Coronary artery (tissue), 2 donors: ENCODE measurements at regions not wholly inside any gene's neighbourhood (a gene's known extent, or its start where the extent isn't known, plus 50 kb on each side); places are given as distances from the start of the nearest gene placed in this dataset.

Experiments used
- DNase-seq: peaks from one replicate; pipeline ENCODE4 v3.0.0-alpha.2; 2017; ENCODE audit warnings: low spot score
- H3K27ac ChIP-seq, 2 donors: fragments of 200-600 bp; sonication (generic); one replicate each; pipeline ENCODE4 v1.5.1; 2016 to 2019
- H3K4me3 ChIP-seq: fragments of 200-600 bp; sonication (generic); 2 replicates; pipeline ENCODE4 v1.5.1; 2016; ENCODE audit warnings: mild to moderate bottlenecking, moderate library complexity
- TF ChIP-seq, protein P1 (sequence below): fragments of 200-600 bp; sonication (generic); IDR thresholded peaks from one replicate; pipeline ENCODE4 v1.5.1; 2019; ENCODE audit warnings: antibody characterized with exemption

DNA sequence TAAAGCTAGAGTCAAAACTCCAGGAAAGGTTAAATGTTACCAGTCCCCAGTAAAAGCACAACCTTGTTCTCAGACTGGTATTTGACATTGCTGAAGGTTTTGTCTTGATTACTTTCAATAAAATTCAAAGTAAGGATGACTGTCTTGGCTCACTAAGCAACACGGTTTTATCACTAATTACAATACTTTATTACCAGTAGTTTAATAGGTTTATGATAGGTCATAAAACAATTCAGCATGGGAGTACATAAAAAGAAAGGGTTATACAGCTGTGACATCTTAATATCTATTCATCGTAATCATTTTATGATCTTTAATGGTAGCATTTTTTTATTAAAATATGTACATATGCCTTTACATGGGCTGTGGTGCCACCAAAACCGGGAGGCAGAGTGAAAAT is 370.7 kb upstream of the IRX2 start:
- DNase-seq = no peak
- Histone ChIP-seq H3K27ac (no peak overlapping the region), H3K4me3 (no peak overlapping the region)
- TF ChIP-seq, protein P1, sequence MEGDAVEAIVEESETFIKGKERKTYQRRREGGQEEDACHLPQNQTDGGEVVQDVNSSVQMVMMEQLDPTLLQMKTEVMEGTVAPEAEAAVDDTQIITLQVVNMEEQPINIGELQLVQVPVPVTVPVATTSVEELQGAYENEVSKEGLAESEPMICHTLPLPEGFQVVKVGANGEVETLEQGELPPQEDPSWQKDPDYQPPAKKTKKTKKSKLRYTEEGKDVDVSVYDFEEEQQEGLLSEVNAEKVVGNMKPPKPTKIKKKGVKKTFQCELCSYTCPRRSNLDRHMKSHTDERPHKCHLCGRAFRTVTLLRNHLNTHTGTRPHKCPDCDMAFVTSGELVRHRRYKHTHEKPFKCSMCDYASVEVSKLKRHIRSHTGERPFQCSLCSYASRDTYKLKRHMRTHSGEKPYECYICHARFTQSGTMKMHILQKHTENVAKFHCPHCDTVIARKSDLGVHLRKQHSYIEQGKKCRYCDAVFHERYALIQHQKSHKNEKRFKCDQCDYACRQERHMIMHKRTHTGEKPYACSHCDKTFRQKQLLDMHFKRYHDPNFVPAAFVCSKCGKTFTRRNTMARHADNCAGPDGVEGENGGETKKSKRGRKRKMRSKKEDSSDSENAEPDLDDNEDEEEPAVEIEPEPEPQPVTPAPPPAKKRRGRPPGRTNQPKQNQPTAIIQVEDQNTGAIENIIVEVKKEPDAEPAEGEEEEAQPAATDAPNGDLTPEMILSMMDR = no peak

DNA sequence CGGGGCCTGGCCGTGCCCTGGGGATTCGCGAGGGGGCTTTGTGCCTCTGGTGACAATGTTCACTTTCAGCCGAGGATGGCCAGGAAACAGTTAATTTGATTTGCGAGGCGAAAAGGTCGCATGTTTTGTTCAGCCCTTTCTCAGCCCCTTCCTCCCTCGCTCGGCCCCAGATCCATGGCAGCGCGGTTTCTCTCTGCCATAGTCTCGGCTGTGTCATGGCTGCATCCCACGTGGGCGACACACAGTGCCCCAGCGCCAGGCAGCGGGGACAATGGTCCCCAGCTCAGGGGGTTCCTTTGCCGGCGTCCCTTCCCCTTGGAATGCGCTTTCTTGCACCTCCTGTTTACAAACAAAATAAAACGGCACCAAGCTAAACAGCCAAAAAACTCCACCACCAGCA is 370.3 kb upstream of the IRX2 start:
- no peak for DNase-seq
- Histone ChIP-seq H3K27ac (no peak overlapping the region), H3K4me3 (no peak overlapping the region)
- TF ChIP-seq, protein P1 = no peak

DNA sequence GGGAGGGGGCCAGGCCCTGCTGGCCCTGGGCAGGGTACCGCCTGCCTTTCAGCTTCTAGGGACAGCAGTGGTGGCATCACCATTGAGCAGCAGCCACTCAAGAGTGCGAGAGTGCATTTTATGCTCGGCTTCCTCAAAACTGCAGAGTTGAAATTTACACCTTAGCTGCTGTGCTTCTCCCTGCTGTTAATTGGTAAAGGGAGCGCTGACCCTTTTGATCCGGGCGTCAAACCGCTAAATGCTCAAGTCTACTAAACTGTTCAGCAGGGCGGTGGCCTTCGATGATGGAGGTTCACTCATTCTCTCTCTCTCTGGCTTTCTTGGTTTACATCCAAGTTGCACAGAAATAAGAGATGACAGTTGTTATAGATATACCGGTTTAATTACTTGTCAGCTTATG is 368.6 kb upstream of the IRX2 start:
- no peak for DNase-seq
- H3K27ac ChIP-seq = no peak overlapping the region
- TF ChIP-seq, protein P1 = no peak
- H3K4me3 ChIP-seq = no peak overlapping the region

DNA sequence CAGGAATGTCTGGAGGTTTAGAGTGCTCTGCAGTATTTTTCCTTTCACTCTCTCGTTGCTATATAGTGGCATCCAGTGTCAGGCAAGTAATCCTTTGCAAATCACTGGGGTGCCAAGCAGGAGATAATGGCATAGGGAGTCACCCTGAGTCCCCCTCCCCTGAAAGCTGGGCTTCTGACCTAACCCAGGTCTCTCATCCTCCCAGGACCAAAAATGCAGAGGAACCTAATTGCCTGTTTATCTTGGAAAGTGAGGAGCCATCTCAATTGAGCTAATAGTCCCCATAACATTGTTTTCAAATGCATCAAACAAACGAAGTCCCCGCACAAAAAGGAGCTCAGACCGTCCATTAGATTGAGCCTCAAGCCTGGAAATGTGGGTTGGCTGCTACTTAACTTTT is 368.0 kb upstream of the IRX2 start:
- H3K4me3 ChIP-seq = no peak overlapping the region
- no peak overlapping the region for H3K27ac ChIP-seq
- TF ChIP-seq, protein P1 = no peak
- no peak for DNase-seq

DNA sequence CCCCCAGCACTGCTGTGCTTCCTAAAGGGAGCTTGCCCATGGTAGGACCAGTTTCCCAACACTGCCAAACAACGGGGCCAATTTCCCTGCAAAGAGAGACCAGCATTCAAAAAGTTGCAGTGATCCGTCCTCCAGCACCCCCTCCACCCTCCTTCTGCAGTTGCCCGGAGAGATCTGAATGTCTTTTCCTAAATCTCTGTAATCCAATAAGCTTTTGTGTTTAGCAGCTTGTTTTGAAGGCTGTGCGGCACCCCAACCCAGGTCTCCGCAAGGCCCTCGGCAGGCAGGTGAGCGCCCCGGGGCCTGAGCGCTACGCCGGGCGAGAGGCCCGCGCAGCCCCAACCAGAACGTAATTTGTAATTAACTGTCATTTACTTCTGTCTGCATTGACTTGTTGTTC is 366.9 kb upstream of the IRX2 start:
- H3K27ac ChIP-seq = no peak overlapping the region
- TF ChIP-seq, protein P1 = no peak
- DNase-seq = no peak

DNA sequence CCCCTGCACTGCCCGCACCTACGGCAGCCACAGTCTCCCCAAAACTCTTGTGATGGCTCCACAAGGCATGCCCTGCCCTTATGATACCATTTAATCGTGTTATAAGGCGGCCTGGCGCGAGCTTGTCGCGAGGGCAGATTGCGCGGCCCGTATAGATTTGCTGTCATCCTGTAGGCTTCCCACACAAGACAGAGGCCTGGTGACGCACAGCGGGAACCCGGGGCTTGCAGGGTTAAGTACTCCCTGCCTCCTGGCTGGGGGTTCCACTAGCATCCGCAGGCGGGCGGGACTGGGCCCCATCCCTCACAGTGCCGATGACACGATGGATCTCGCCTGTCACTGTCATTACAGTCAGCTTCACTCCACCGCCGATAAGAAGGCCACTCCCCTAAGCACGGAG is 364.9 kb upstream of the IRX2 start:
- DNase-seq = no peak
- Histone ChIP-seq H3K27ac (no peak overlapping the region), H3K4me3 (no peak overlapping the region)
- TF ChIP-seq, protein P1 = no peak

More for the DNA sequence above, 366.9 kb upstream of the IRX2 start:
- no peak overlapping the region for H3K4me3 ChIP-seq

DNA sequence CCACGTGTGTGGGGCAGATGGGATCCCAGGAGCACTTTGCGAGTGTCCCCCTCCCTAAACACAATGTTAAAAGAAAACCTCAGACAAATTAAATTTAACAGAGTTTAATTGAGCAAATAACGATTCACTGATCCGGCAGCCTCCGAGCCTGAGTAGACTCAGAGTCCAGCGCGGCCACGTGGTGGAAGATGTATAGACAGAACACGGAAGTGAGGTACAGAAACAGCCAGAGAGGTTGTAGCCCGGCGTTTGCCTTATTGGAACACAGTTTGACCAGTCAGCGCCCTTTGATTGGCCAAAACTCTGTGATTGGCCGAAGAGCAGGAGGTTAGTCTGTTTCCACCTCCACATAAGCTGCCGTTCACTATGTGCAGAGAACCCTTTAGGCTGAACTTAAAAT is 363.0 kb upstream of the IRX2 start:
- TF ChIP-seq, protein P1 = no peak
- Histone ChIP-seq H3K27ac (no peak overlapping the region), H3K4me3 (no peak overlapping the region)
- no peak for DNase-seq
